Anterior cingulate cortex (tissue), 58 donors: ENCODE measurements at regions not wholly inside any gene's neighbourhood (a gene's known extent, or its start where the extent isn't known, plus 50 kb on each side); places are given as distances from the start of the nearest gene placed in this dataset.
A peak's percentile ranks its signal among the peaks of the same experiment; 100 is the strongest.
"Not testable (repeated sequence)": the region's sequence is repeated elsewhere in the genome, so short reads cannot be mapped to it uniquely, and the experiment has no call there.

Experiments
- DNase-seq, 58 donors: peaks; one replicate each; lab custom pipeline; 2025; lab: John Stamatoyannopoulos, UW

DNA sequence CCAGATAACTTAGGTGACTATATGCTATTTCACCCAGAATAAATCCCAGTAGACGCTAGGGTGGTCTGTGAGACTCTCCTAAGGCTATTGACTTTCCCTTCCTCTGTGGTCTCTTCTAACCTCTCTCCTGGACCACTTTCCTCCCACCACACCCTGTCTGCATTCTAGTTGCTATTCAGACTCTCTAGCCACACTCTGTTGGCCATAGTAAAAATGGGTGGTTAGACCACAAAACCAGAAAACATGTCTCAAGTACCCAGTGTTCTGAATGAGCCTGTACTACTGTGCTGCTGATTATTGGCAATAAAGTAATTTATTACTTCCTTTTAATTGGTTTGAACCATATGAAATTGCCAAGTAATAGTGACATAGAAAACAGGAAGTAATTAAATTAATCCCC, 240.8 kb downstream of the KIF20B start:
- no peak for DNase-seq

DNA sequence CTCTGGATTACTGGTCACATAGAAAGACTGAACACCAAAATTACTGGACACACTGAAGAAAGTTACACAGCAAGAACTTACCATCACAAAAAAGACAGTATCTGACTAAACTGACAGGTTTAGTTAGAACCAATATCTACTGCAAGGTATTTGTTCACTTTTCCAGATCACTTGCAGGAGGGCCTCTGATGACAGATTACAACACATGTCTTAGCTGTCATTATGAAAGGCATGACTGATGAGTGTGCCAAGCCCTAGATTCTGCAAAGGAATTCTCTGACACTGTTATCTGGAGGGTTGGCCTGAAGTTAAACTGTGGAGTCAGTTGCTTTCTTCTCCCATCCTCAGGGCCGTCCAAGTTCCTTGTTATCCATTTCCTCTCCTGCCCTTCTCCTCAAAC, 242.7 kb downstream of the KIF20B start:
- no peak for DNase-seq

DNA sequence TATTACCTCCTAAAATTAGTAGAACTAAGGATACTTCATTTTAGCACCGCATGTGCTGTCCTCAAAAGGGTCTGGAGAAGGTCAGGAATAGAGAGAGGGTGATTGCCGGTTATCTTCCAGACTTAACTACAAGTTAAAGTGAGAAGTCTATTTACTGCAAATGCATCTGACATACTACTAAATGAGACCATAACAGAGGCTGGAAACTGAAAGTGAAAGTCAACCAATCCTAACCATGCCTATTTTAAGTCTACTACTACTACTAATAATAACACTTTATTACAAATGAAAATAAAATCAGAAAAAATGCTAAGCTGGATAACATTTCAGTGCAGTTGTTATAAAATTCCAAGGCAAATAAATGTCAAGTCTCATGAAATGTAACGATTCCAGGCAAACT, 244.7 kb downstream of the KIF20B start:
- no peak for DNase-seq

DNA sequence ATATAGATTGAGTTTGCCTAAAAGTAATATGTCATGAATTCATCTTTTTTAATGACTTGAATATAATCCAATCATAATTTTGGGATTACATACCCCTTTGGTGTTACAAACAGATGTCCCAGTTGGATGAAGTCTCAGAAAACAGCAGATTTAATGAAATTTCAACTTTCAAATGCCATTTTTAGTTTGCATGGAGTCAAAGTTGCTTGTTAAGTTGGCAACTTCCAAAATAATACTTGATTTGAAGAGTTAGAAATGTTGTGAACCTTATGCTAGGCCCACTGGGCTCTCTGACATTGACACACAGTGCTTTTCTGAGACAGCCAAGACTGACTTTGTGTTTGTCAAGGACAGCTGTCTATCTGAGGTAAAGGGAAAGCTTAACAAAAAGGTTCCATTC, 248.1 kb downstream of the KIF20B start:
- no peak for DNase-seq

DNA sequence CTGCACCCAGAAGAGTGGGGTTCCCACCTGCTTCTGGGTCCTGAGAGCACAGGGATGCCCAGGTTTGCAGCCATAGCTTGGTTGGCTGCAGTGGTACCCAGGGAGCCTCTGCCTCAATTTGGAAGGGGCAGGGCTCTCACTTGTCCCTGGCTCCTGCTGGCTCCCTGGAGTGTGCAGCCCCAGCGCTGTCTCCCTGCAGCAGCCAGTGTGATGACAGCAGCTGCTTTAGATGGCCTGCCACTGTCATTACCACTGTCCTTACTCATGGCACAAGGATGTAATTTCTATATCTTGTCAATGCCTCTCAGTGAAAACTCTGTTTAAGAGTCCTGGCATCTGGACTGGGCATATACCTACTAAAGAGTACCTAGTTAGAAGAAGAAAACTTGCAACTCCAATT, 250.9 kb downstream of the KIF20B start:
- no peak for DNase-seq

DNA sequence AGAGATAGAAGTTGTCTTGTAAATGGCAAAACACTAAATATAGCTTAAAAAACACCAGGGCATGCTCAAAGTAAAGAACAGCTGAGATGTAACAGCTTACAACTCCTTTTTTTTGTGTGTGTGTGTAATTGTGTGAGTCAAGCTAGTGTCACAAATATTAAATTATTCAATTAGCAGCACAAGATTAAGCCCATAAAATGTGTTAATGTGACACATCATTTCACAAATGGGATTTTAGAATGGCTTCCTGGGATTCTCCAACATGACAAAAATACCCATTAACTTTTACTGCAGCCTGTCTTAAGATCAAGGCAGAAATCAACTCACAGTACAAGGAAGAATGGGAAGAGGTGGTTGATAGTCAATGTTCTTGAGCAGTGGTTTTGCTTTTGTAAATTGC, 251.4 kb downstream of the KIF20B start:
- no peak for DNase-seq

DNA sequence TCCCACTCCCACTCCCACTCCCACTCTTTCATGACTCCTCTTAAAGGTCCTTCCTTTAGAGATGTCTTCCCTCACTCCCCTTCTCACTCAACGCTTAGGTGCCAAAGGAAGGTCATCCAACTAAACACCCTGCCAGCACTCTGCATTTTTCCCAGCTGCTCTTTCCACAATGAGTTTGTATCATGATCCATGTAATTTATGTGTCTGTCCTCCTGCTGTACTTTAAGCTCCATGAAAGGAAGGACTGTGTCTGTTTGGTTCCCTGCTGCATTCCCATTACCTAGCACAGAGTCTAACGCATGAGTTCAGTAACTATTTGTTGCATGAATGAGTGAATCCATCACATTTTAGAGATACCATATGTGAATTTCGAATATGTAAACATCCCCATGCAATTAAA, 252.7 kb downstream of the KIF20B start:
- DNase-seq: no peak

DNA sequence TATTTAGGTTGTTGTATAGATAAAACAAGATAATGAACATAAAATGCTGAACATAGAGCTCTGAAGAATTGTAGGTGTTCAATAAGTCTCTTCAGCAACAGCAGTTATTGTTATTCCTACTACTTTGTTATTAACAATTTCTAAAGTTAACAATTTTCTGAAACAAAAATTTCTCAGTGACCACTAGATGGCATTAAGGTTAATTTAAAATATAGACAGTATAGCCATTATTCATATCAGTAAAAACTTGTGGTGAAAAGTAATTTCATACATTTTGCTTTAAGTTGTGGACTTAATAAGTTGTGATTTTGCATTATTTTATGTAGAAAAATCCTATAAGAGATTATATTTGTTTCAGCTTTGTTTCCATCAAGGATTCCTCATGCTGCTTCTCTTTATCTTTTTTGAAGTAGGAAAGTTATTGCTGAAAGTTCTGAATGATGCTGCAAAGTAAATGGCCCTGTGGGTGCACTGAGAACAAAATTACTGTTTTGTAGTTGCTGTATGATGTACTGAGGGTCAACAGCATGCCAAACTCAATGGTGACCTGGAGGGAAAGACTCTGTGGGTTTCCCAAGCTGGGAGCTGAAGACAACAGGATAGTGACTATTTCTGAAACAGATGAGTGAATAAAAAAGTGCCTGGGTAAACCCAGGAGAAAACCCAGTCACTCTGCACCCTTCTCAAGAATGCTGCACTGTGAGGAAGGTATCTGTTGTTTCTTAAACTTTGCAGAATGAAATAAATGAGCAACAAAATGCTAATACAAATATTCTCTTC, 253.6 kb downstream of the KIF20B start:
- DNase-seq: no peak

DNA sequence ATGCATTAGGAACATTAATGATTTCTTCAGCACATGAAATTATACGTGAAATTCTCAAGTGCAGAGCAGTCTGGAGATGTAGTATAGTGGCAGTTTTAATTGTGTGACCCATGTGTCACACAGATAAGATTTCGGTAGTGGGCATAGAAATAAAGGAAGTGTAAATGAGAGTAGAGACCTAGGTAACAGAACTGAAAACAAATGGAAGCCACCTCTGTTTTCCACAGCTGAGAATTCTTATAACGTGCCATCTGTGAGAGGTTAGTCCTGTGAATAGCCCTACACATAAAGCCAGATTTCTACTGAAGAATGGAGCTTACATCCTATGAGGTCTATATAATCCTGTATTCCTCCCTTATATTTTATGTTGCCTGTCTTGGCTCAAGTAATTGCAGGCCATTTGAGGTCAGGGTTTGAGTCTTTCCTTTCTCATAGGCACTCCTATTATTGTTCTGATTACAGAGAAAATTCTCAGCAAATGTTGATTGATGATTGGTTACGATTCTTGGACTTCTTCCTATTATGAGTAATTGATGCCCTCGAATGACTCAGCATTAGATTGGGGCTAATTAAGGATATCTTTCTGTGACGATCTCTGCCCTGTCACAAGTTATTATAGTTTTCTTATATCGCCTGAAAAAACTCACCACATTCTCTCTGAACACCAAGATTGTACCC, 258.2 kb downstream of the KIF20B start:
- no peak for DNase-seq

DNA sequence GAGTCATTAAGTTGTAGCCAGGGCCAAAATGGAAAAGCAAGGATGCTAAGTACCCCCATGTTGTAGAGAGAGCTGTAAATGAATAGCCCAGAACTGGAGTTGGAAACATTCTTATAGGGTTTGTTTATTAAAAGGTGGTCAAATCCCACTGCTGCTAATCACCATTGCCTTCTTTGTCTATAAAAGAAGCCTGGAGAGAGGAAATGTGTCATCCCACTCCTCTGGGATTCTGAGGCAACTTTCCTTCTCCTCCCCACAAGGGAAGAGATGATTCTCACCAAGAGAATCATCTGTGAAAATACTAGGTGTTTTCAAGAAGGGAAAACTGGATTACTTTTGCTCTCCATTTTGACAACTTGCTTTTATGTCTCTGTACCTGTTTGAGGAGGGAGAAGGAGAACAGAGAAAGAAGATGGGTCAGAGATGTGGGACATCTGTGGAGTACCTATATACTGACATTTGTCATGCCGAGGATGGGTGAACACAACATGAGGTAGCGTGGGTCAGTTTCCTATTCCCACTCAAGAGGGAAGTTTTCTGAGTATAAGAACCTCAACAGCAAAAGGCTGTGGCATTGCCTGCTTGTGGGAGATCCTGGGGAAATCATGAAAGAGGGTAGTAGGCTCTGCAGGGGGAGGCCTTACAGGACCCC, 262.2 kb downstream of the KIF20B start:
- no peak for DNase-seq

DNA sequence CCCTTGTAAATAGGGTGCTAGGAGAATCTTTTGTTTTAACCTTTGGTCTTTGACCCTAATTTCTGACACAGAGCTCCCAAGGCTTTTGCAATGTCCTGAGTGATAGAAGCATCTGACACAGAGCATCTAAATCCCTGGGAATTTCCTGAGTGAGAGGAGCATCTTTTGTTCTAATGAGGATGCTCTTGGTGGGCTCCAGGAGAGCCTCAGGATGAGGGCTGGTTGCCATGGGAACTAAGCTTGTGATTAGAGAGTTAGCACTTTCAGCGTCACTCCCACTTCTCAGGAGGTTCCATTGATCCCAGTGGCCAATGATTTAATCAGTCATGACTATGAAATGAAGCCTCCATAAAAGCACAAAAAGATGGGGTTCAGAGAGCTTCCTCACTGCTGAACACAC, 264.8 kb downstream of the KIF20B start:
- no peak for DNase-seq

DNA sequence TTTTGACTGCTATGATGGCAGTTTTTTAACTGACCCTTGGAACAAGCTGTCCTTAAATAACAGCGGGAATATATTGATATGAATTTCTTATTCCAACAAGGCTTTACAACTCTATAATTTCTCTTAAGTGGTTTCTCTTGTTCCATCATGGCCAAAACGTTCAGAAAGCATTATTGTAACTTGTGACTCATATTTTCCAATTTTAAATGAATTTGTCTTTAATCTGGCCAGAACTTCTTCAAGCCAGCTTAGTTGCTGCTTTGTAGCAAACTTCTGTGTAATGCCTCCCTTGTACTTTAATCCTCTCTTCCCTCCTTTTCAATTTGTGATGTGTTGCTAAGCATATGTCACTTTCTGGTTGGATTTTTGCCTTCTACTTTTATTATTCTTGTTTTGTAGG, 271.9 kb downstream of the KIF20B start:
- no peak for DNase-seq

DNA sequence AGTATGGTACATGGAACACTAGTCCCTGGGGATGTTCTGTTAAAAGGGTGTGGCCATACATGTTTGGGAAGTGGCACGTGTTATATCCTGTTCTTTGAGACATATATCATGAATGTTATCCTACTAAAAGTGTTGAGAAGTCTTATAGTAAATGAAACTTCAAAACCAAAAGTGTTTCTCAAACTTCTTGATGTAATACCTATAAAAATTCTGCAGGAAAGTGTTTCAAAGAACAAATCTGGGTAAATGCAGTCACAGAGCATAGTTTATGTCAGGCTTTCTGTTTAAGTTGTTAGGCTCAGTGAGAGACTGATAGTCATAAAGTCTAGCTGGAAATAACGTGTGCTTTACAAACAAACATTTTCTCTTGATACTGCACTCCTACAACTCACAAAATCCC, 273.7 kb downstream of the KIF20B start:
- DNase-seq: no peak

DNA sequence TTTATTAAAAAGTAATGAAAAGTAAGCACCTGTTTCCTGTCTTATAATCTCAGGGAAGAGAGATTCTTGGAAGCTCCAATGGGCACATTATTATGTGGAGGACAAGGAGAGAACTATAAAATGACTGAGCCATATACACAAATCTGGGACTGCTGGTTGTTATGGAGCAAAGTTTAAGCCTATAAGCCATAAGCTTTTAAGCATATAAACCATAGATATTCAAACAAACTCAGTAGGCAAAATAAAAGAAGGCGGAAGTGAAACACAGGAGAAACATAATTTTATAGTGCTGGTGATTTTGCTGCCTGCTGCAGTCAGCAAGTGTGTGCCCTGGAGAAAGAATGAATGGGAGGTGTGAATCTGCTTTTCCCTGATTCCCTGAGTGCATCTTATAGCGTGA, 274.4 kb downstream of the KIF20B start:
- no peak for DNase-seq

DNA sequence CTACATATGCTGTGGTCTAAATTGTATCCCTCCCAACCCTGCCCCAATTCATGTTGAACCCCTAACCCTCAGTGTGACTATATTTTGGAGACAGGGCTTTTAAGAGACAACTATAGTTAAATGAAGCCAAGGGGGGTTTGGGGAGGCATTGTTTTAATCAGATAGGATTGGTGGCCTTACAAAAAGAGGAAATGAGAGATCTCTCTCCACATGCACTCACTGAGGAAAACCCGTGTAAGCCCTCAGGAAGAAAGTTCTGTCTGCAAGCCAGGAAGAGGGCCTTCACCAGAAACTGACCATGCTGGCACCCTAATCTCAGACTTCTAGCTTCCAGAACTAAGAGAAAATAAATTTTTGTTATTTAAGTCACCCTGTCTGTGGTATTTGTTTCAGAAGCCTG, 276.7 kb downstream of the KIF20B start:
- DNase-seq: no peak

DNA sequence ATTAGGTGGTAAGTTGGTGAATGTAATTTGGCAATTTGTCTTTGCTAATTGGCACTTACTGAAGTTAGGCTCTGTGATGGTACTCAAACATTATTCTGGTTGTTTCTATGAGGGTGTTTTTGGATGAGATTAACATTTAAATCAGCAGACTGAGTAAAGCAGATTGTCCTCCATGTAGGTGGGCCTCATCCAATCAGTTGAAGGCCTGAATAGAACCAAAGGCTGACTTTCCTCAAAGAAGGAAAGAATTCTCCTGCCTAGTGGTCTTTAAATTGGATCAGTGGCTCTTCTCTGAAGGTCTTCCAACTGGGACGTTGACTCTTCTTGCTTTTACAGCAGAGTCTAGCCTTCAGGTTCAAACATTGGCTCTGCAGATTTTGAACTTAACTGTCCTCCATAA, 278.3 kb downstream of the KIF20B start:
- no peak for DNase-seq

DNA sequence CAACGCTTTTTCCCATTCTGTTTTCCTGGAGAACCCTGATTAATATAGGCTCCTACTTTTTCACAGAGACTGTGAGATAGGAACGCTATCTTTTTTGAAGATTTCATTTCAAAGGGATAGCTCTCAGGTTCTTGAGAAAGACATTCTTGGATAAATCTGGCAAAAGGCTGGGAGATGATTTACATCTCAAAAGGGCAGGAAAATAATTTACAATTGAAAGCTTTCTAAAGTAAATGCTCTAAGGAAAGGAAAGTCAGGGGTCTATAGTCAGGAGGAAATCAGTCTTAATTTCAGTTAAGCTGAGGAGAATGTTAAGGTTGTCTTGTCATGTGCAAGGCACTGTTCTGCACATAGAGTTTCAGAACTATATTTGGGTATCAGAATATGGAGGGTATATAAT, 278.8 kb downstream of the KIF20B start:
- no peak for DNase-seq

DNA sequence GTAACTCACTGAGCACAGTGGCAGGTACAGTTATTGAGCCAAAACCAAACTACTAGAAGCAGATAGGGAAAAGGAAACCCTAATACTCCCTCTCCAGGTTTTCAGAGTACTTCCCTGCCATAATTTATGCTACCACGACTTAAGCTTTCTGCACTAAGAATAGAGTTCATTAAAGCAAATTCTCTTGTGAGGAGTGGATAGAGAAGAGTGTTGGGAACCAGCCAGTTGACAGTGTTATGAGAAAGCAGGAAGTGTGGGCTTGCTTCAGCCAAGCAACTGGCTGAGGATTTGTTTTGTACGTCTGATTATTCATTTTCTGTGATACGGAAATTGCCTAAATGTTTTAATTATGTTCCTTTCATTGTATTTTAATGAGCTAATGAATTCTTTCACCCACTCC, 280.5 kb downstream of the KIF20B start:
- DNase-seq: peak in 2 of 58 donors; percentile 11 to 21

DNA sequence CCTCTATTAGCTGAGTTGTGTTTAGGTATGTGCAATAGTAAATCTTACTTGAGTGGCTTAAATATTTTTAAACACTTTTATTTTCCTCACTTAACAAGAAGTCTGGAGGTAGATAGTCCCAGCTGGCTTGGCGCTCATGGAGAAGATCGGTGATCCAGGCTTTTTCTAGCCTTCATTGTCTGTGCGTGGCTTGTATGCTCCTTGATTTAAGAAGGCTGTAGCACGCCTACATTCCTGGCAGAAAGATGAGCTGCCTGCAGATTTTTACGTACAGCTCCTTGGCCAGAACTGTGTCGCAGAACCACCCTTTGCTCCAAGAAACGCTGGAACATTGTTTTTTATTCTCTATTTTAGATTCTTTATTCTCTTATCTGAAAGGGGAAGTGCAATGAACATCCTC, 284.1 kb downstream of the KIF20B start:
- peak in 18 of 58 donors; percentile 1 to 54 (median 12) for DNase-seq

DNA sequence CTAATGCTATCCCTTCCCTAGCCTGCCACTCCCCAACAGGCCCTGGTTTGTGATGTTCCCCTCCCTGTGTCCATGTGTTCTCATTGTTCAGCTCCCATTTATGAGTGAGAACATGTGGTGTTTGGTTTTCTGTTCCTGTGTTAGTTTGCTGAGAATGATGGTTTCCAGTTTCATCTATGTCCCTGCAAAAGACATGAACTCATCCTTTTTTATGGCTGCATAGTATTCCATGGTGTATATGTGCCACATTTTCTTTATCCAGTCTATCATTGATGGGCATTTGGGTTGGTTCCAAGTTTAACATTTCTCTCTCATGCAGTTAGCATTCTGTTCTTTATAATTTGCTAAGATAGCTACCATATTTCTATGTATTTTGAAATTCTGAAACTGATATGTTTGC, 287.0 kb downstream of the KIF20B start:
- DNase-seq: not testable (repeated sequence)

DNA sequence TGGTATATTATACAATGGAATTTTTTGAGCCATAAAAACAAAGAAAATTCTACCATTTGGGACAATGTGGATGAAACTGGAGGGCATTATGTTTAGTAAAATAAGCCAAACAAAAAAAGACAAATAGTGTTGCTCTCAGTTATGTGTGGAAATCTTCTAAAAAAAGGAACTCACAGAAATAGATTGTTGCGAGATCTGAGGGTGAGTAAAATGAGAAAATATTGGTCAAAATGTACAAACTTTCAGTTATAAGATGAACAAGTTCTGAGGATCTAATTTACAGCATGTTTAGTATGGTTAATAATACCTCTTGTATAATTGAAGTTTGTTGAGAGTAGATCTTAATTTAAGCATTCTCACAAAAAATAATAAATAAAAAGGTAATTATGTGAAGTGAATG, 291.2 kb downstream of the KIF20B start:
- no peak for DNase-seq

DNA sequence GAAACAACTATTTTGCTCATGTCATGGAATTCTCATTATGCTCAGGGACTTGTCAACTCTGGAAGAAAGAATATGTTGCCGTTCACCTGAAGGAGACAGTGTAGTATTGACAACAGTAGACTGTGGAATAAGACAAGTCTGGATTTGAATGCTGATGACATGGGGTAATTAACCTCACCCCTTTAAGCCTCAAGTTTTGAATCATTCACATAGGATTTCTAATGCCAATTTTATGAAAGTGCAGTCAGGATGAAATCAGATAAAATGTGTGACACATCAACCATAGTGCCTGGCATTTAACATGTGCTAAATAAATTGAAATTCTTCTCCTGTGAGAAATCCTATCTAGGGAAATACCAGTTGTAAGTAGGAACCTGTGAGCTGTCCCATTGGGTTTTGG, 305.8 kb downstream of the KIF20B start:
- DNase-seq: no peak
